Mesendoderm (in vitro differentiated cells): ENCODE measurements at regions not wholly inside any gene's neighbourhood (a gene's known extent, or its start where the extent isn't known, plus 50 kb on each side); places are given as distances from the start of the nearest gene placed in this dataset.

ENCODE experiments used
- DNase-seq: peaks from one replicate; pipeline ENCODE4 v3.0.0; 2013
- H2AK5ac ChIP-seq: 2 replicates; pipeline ENCODE4 v1.6.1; 2013; ENCODE audit warnings: low read length, inconsistent platforms
- H2BK120ac ChIP-seq: 2 replicates; pipeline ENCODE4 v1.6.1; 2013; ENCODE audit warnings: low read depth, mild to moderate bottlenecking, low read length, moderate library complexity, mixed read lengths
- H2BK15ac ChIP-seq: replicated peaks from 2 replicates; pipeline ENCODE4 v1.6.1; 2013; ENCODE audit warnings: low read depth, mild to moderate bottlenecking, moderate library complexity
- H2BK5ac ChIP-seq: 2 replicates; pipeline ENCODE4 v1.6.1; 2013; ENCODE audit warnings: low read length, inconsistent platforms
- H3K18ac ChIP-seq: 2 replicates; pipeline ENCODE4 v1.6.1; 2013; ENCODE audit warnings: mild to moderate bottlenecking, low read length, mixed read lengths
- H3K23ac ChIP-seq: one replicate; pipeline ENCODE4 v1.6.1; 2013; ENCODE audit warnings: low read length
- H3K27ac ChIP-seq: 2 replicates; pipeline ENCODE4 v1.5.1; 2013; ENCODE audit warnings: low read depth, mild to moderate bottlenecking, inconsistent platforms, low read length, moderate library complexity
- H3K27me3 ChIP-seq: 2 replicates; pipeline ENCODE4 v1.6.1; 2013; ENCODE audit warnings: low read length, control low read depth, mild to moderate bottlenecking, inconsistent platforms; ENCODE audit not compliant: insufficient read depth, poor library complexity
- H3K36me3 ChIP-seq: 2 replicates; pipeline ENCODE4 v1.6.1; 2013; ENCODE audit warnings: low read length, inconsistent platforms; ENCODE audit not compliant: control insufficient read depth, insufficient read depth
- H3K4ac ChIP-seq: one replicate; pipeline ENCODE4 v1.6.1; 2013; ENCODE audit warnings: low read depth, mild to moderate bottlenecking, low read length, moderate library complexity
- H3K4me1 ChIP-seq: 2 replicates; pipeline ENCODE4 v1.6.1; 2013; ENCODE audit warnings: low read depth, low read length, inconsistent platforms; ENCODE audit not compliant: control insufficient read depth
- H3K4me2 ChIP-seq: 2 replicates; pipeline ENCODE4 v1.6.1; 2013; ENCODE audit warnings: low read length
- H3K4me3 ChIP-seq: 2 replicates; pipeline ENCODE4 v1.5.1; 2013; ENCODE audit warnings: mild to moderate bottlenecking, low read length
- H3K56ac ChIP-seq: one replicate; pipeline ENCODE4 v1.6.1; 2013; ENCODE audit warnings: low read length
- H3K79me1 ChIP-seq: 2 replicates; pipeline ENCODE4 v1.6.1; 2013; ENCODE audit warnings: low read length, inconsistent platforms
- H3K79me2 ChIP-seq: 2 replicates; pipeline ENCODE4 v1.6.1; 2013; ENCODE audit warnings: mild to moderate bottlenecking, low read length; ENCODE audit not compliant: control insufficient read depth, insufficient read depth
- H3K9ac ChIP-seq: 2 replicates; pipeline ENCODE4 v1.6.1; 2013; ENCODE audit warnings: low read length, inconsistent platforms
- H4K5ac ChIP-seq: one replicate; pipeline ENCODE4 v1.6.1; 2013; ENCODE audit warnings: low read length
- H4K8ac ChIP-seq: one replicate; pipeline ENCODE4 v1.6.1; 2013; ENCODE audit warnings: low read depth, mild to moderate bottlenecking, control low read depth, low read length, moderate library complexity
- WGBS: extraction: QIAGEN DNeasy Blood & Tissue Kit; methylation state at CpG from one replicate; pipeline ENCODE4 v1.1.7; 2013; ENCODE audit warnings: low lambda C conversion rate, missing lambda C conversion rate; ENCODE audit not compliant: insufficient coverage; ENCODE audit errors: extremely low coverage; 5-methylcytosine and 5-hydroxymethylcytosine counted together

GRCh38 chr6:12525276-12525675 lies 191.3 kb upstream of the PHACTR1 start:
- H2AK5ac ChIP-seq, result no peak overlapping the region
- no peak overlapping the region for H3K4me3 ChIP-seq
- H3K79me2 ChIP-seq, result no peaks in the 10 kb centered on the region
- H3K4ac ChIP-seq, result no peak overlapping the region
- H4K8ac ChIP-seq, result no peak overlapping the region
- no CpG with 5 or more reads among the region's 3 CpGs for WGBS
- H3K4me1 ChIP-seq, result no peaks in the 10 kb centered on the region
- no peak overlapping the region for H3K9ac ChIP-seq
- H2BK120ac ChIP-seq, result no peak overlapping the region
- H3K56ac ChIP-seq, result no peak overlapping the region
- no peak for DNase-seq
- H3K27ac ChIP-seq, result no peak overlapping the region
- H3K4me2 ChIP-seq, result no peak overlapping the region
- no peak overlapping the region for H4K5ac ChIP-seq
- no peak overlapping the region for H3K23ac ChIP-seq
- no peaks in the 10 kb centered on the region for H3K36me3 ChIP-seq
- no peak overlapping the region for H2BK15ac ChIP-seq
- no peaks in the 10 kb centered on the region for H3K27me3 ChIP-seq
- H3K18ac ChIP-seq, result no peak overlapping the region
- H3K79me1 ChIP-seq, result no peaks in the 10 kb centered on the region
- no peak overlapping the region for H2BK5ac ChIP-seq

- H3K79me1 ChIP-seq, result no peaks in the 10 kb centered on the region
- H3K4me2 ChIP-seq, result no peak overlapping the region
- no peak overlapping the region for H2BK15ac ChIP-seq
- no peaks in the 10 kb centered on the region for H3K79me2 ChIP-seq
- no peak overlapping the region for H3K18ac ChIP-seq
- no peak overlapping the region for H3K27ac ChIP-seq
- no peak overlapping the region for H2BK120ac ChIP-seq
- H4K5ac ChIP-seq, result no peak overlapping the region
- WGBS, result no CpG with 5 or more reads among the region's 2 CpGs
- H3K27me3 ChIP-seq, result no peaks in the 10 kb centered on the region
- no peak overlapping the region for H3K4ac ChIP-seq
- H2BK5ac ChIP-seq, result no peak overlapping the region
- H3K23ac ChIP-seq, result no peak overlapping the region
- H4K8ac ChIP-seq, result no peak overlapping the region
- H3K4me1 ChIP-seq, result no peaks in the 10 kb centered on the region
- no peaks in the 10 kb centered on the region for H3K36me3 ChIP-seq
- no peak for DNase-seq
- H2AK5ac ChIP-seq, result no peak overlapping the region
- no peak overlapping the region for H3K4me3 ChIP-seq
- H3K9ac ChIP-seq, result no peak overlapping the region
- H3K56ac ChIP-seq, result no peak overlapping the region
These were observed 189.2 kb upstream of the PHACTR1 start for GRCh38 chr6:12527339-12527738.

DNA sequence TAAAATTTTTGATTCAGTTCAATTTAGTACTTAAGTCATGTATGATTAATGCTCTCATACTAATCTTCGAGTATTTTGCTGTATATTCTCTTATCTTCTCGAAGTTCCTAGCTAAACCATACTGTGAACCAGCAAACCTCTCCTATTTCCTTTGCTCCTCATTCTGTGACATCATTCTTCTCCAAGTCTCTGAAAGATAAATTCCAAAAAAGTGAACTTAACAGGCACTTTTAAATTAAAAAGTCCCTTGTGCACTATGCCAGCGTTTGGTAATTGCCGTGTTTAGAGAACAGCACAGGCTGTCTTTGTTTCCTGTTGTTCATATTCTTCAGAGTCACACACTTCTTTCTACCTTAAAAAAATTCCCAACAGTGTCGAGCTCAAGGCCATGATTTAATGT lies 188.4 kb upstream of the PHACTR1 start:
- Histone ChIP-seq H3K23ac (no peak overlapping the region), H4K8ac (no peak overlapping the region), H2BK5ac (no peak overlapping the region), H3K9ac (no peak overlapping the region), H3K79me2 (no peaks in the 10 kb centered on the region), H3K4ac (no peak overlapping the region), H3K27me3 (no peaks in the 10 kb centered on the region), H2BK120ac (no peak overlapping the region), H2AK5ac (no peak overlapping the region), H3K4me2 (no peak overlapping the region), H4K5ac (no peak overlapping the region), H3K36me3 (no peaks in the 10 kb centered on the region), H2BK15ac (no peak overlapping the region), H3K4me3 (no peak overlapping the region), H3K56ac (no peak overlapping the region), H3K4me1 (no peaks in the 10 kb centered on the region), H3K79me1 (no peaks in the 10 kb centered on the region), H3K27ac (peak overlapping the region; percentile 12), H3K18ac (no peak overlapping the region)
- no CpG with 5 or more reads among the region's 5 CpGs for WGBS
- DNase-seq, result no peak

DNA sequence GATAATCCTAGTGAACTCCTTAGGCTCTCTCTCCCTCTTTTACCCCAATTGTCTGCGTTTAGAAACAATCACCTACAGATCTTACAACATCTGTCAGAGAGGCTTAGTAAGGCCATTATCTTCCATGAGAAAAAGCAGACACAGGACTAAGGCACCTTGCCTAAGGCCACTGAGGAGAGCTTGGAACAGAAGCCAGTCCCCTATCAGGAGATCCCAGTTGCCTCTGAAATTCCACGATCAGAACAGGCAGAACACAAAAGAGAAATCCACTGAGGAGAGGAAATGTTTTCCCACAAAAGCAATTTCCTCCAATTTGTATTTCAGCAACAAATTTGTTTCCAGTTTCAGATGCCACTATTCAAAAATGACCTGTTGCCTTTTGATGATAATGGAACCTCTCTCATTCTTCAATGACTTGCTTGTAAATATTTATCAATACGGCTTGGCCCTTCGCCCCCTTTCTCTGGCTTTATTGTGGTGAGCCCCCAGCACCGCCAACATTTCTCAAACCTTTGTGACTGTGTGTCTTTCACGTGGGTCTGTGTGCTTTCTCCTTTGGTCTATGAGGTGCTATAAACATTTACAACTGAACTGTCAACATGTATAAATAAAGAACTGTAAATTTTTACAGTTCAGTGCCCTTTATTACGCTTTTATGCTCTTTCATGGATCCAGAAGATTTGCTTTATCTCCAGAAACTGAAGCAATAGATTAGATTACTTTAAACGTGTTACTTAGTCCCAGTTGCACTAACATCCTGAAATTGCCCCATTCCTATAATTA lies 187.8 kb upstream of the PHACTR1 start:
- peak; percentile 88 for DNase-seq
- Histone ChIP-seq H3K79me1 (no peaks in the 10 kb centered on the region), H3K27ac (peak overlapping the region; percentile 22), H2AK5ac (no peak overlapping the region), H3K4me2 (no peak overlapping the region), H2BK15ac (no peak overlapping the region), H3K4me1 (no peaks in the 10 kb centered on the region), H4K8ac (no peak overlapping the region), H3K4me3 (no peak overlapping the region), H2BK5ac (no peak overlapping the region), H3K4ac (no peak overlapping the region), H3K56ac (peak overlapping the region; percentile 15), H4K5ac (no peak overlapping the region), H3K27me3 (no peaks in the 10 kb centered on the region), H2BK120ac (no peak overlapping the region), H3K9ac (no peak overlapping the region), H3K36me3 (no peaks in the 10 kb centered on the region), H3K79me2 (no peaks in the 10 kb centered on the region), H3K18ac (no peak overlapping the region), H3K23ac (no peak overlapping the region)
- WGBS, result no CpG with 5 or more reads among the region's 8 CpGs

- H3K36me3 ChIP-seq, result no peaks in the 10 kb centered on the region
- H2BK15ac ChIP-seq, result no peak overlapping the region
- no peaks in the 10 kb centered on the region for H3K27me3 ChIP-seq
- H3K4me1 ChIP-seq, result no peaks in the 10 kb centered on the region
- H3K79me1 ChIP-seq, result no peaks in the 10 kb centered on the region
- H2AK5ac ChIP-seq, result no peak overlapping the region
- no peak overlapping the region for H2BK120ac ChIP-seq
- no peak overlapping the region for H3K23ac ChIP-seq
- no peak overlapping the region for H3K18ac ChIP-seq
- H3K4me3 ChIP-seq, result no peak overlapping the region
- H4K8ac ChIP-seq, result no peak overlapping the region
- peak; percentile 84 for DNase-seq
- no peak overlapping the region for H4K5ac ChIP-seq
- no peak overlapping the region for H2BK5ac ChIP-seq
- no peak overlapping the region for H3K56ac ChIP-seq
- no peak overlapping the region for H3K27ac ChIP-seq
- H3K79me2 ChIP-seq, result no peaks in the 10 kb centered on the region
- H3K9ac ChIP-seq, result no peak overlapping the region
- H3K4ac ChIP-seq, result no peak overlapping the region
- no peak overlapping the region for H3K4me2 ChIP-seq
- no CpG with 5 or more reads among the region's 9 CpGs for WGBS
These were observed 187.1 kb upstream of the PHACTR1 start for GRCh38 chr6:12529364-12530019.
